ENCODE measurements at regions not wholly inside any gene's neighbourhood (a gene's known extent, or its start where the extent isn't known, plus 50 kb on each side); places are given as distances from the start of the nearest gene placed in this dataset.

DNA sequence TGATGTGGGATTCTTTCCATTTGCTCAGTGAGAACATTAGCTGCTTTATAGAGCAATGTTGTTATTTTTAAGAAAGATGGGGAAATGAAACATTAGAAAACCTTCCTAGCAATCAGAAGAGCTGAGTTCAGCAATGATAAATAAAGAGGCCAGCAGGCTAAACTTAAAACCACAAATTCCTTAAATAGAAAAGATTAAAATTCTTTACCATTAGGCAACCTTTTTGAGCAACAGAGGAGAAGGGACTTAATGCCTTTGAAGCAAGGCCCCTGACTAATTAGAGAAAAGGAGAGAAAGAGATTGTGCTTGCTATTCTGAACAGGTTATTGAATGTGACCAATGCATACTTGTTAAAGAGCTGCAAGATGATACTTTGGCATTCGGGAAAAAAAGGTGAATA, 160.8 kb upstream of the LMO3 start:
- no peak for TF ChIP-seq CTCF (IDR thresholded peaks at IDR 0.05 in 8 of 11, conservative IDR thresholded peaks at IDR 0.05 in 3 of 11)
- no peak for TF ChIP-seq POLR2AphosphoS5 (IDR thresholded peaks at IDR 0.05)
- no peak for TF ChIP-seq POLR2A (IDR thresholded peaks at IDR 0.05)

Measured in spleen (tissue), 7 donors.